DOHH2 (cell line): ENCODE measurements at regions not wholly inside any gene's neighbourhood (a gene's known extent, or its start where the extent isn't known, plus 50 kb on each side); places are given as distances from the start of the nearest gene placed in this dataset.

Experiments used
- EZH2phosphoT487 ChIP-seq: fragments of 200-600 bp; sonication (generic); IDR thresholded peaks from 2 replicates; pipeline ENCODE4 v1.6.1; 2017; ENCODE audit warnings: borderline replicate concordance, mild to moderate bottlenecking, antibody characterized with exemption, low read length, moderate library complexity, mixed read lengths
- TF ChIP-seq, protein P1 (sequence below): fragments of 200-600 bp; sonication (generic); IDR thresholded peaks from one replicate; pipeline ENCODE4 v1.5.1; 2014; ENCODE audit warnings: antibody characterized with exemption, mild to moderate bottlenecking, low read depth, low read length; ENCODE audit not compliant: poor library complexity, severe bottlenecking

DNA sequence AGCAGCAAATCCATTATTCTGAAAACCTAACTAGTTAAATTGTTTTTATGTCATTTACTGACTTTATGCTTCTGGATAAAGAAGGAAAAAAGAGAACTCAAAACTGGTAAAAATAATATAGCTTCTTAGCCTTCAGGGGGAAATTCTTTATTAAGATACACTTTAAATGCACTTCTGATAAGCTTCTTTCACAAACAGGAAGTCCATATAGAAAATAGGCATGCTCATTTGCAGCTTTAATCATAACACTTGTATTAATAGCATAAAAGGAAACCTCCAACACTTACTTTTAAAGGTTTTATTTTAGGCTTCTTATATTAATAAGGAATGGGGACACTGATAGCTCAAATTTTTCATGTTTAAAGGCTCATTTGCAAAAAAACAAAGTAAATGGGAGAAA lies 538.0 kb upstream of the SLC35B3 start:
- TF ChIP-seq, protein P1, sequence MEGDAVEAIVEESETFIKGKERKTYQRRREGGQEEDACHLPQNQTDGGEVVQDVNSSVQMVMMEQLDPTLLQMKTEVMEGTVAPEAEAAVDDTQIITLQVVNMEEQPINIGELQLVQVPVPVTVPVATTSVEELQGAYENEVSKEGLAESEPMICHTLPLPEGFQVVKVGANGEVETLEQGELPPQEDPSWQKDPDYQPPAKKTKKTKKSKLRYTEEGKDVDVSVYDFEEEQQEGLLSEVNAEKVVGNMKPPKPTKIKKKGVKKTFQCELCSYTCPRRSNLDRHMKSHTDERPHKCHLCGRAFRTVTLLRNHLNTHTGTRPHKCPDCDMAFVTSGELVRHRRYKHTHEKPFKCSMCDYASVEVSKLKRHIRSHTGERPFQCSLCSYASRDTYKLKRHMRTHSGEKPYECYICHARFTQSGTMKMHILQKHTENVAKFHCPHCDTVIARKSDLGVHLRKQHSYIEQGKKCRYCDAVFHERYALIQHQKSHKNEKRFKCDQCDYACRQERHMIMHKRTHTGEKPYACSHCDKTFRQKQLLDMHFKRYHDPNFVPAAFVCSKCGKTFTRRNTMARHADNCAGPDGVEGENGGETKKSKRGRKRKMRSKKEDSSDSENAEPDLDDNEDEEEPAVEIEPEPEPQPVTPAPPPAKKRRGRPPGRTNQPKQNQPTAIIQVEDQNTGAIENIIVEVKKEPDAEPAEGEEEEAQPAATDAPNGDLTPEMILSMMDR: no peak
- TF ChIP-seq EZH2phosphoT487: no peak
